PC-3 (cell line): ENCODE measurements at regions not wholly inside any gene's neighbourhood (a gene's known extent, or its start where the extent isn't known, plus 50 kb on each side); places are given as distances from the start of the nearest gene placed in this dataset.

ENCODE experiments used
- EZH2 ChIP-seq: fragments of 300-600 bp; sonication (generic); IDR thresholded peaks from one replicate; pipeline ENCODE4 v1.6.1; 2017; ENCODE audit warnings: antibody characterized with exemption, mild to moderate bottlenecking, low read length; ENCODE audit not compliant: unreplicated experiment
- TF ChIP-seq, protein P1 (sequence below): fragments of 300-600 bp; sonication (generic); conservative IDR thresholded peaks from 2 replicates; pipeline ENCODE4 v1.5.1; 2017; ENCODE audit warnings: antibody characterized with exemption, low read depth, mild to moderate bottlenecking, low read length

DNA sequence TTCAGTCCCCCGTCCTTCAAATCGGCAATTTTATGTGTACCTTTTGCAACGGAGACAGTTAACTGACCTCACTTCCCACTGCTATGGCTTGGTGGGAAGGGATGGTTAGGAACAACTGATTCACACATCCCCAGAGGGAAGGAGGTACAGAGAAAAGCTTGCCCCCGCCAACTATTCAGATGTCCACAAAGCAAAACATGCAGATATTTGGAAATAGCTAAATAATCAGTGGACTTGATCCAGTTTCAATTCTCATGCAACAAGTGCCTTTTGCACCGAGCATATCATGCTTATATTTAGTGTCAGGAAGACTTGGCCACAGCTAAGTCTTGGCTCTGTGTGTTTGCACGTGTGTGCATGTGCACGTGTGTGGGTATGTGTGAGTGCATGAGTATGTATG is 144.6 kb downstream of the SNX19 start:
- TF ChIP-seq, protein P1, sequence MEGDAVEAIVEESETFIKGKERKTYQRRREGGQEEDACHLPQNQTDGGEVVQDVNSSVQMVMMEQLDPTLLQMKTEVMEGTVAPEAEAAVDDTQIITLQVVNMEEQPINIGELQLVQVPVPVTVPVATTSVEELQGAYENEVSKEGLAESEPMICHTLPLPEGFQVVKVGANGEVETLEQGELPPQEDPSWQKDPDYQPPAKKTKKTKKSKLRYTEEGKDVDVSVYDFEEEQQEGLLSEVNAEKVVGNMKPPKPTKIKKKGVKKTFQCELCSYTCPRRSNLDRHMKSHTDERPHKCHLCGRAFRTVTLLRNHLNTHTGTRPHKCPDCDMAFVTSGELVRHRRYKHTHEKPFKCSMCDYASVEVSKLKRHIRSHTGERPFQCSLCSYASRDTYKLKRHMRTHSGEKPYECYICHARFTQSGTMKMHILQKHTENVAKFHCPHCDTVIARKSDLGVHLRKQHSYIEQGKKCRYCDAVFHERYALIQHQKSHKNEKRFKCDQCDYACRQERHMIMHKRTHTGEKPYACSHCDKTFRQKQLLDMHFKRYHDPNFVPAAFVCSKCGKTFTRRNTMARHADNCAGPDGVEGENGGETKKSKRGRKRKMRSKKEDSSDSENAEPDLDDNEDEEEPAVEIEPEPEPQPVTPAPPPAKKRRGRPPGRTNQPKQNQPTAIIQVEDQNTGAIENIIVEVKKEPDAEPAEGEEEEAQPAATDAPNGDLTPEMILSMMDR = no peak
- TF ChIP-seq EZH2 = no peak
